Peyer's patch (tissue), 4 donors: ENCODE measurements at regions not wholly inside any gene's neighbourhood (a gene's known extent, or its start where the extent isn't known, plus 50 kb on each side); places are given as distances from the start of the nearest gene placed in this dataset.

ENCODE experiments used
- CTCF ChIP-seq, 6 experiments: fragments of 450-650 bp in 4 of 6; fragments of 200-600 bp in 2 of 6; sonication (generic) in 1 of 6; IDR thresholded peaks; one replicate each; pipeline ENCODE4 v1.5.1; 2017 to 2019; ENCODE audit warnings: antibody characterized with exemption in 6 of 6, mild to moderate bottlenecking in 3 of 6, moderate library complexity in 1 of 6
- POLR2A ChIP-seq, 2 donors: fragments of 450-650 bp; IDR thresholded peaks; one replicate each; pipeline ENCODE4 v1.5.1; 2017; ENCODE audit warnings: antibody characterized with exemption in 2 of 2, mild to moderate bottlenecking in 2 of 2, moderate library complexity in 2 of 2

- TF ChIP-seq CTCF (IDR thresholded peaks at IDR 0.05) (no peak), POLR2A (IDR thresholded peaks at IDR 0.05) (no peak)
Measured at GRCh38 chr20:51262240-51262639, 239.3 kb upstream of the KCNG1 start.
